ENCODE measurements at regions not wholly inside any gene's neighbourhood (a gene's known extent, or its start where the extent isn't known, plus 50 kb on each side); places are given as distances from the start of the nearest gene placed in this dataset.
"Not testable (repeated sequence)": the region's sequence is repeated elsewhere in the genome, so short reads cannot be mapped to it uniquely, and the experiment has no call there.

DNA sequence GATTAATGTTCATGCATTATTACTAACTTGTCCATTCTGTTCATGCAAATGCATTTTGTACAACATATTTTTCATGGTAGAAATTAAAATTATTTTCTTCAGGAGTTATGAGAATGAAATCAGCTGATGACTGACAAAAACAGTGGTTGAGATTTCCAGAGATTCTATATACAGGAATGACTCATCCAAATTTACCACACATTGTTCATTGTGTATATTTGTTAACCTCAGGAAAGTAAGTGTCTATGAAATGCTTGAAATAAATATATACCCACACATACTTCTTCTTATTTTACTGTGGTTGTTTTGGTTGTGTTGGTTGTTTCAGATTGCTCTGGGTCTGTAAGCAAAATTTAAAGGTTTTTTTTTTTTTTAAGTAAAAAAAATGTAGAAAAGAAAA lies 108.1 kb upstream of the SP8 start:
- Histone ChIP-seq H3K27ac (ENCODE audit: low read depth, low read length) (no peak overlapping the region), H3K4me3 (ENCODE audit: low read depth, low read length) (no peak overlapping the region)
- DNase-seq (ENCODE audit: low read depth in 4 of 6, low spot score in 6 of 6): no peak

DNA sequence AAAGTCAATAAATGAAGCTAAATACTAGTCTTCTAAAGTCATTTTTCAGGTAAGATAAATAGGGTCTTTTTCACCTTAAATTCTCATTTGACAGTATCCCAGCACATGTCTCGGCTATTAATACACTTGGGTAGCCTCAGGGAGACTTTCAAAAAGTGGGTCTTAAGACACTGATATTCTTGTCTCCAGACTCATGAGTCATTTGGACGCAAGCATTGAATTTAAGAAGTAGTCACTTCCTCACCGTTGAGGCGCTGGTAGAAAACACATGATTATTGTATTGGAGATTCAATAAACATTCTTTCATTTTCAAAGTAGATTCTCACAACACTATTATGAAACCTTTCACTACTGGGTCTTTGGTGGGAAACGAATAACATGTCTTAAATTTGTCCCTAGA lies 108.9 kb upstream of the SP8 start:
- H3K4me3 ChIP-seq (ENCODE audit: low read depth, low read length): no peak overlapping the region
- H3K27ac ChIP-seq (ENCODE audit: low read depth, low read length): no peak overlapping the region
- H3K36me3 ChIP-seq (ENCODE audit: control insufficient read depth, insufficient read depth, low read length): no peaks in the 10 kb centered on the region
- no peaks in the 10 kb centered on the region for H3K27me3 ChIP-seq (ENCODE audit: control insufficient read depth, insufficient read depth, low read length)
- no peak for DNase-seq (ENCODE audit: low read depth in 4 of 6, low spot score in 6 of 6)
- H3K4me1 ChIP-seq (ENCODE audit: control insufficient read depth, insufficient read depth, low read length): no peaks in the 10 kb centered on the region
- WGBS (ENCODE audit: insufficient coverage): 60% methylated on average over 1 of the region's 5 CpGs
- H3K9me3 ChIP-seq (ENCODE audit: control insufficient read depth, insufficient read depth, low read length): no peaks in the 10 kb centered on the region

More for the DNA sequence above, 108.1 kb upstream of the SP8 start:
- H3K9me3 ChIP-seq (ENCODE audit: control insufficient read depth, insufficient read depth, low read length): no peaks in the 10 kb centered on the region
- no peaks in the 10 kb centered on the region for H3K27me3 ChIP-seq (ENCODE audit: control insufficient read depth, insufficient read depth, low read length)
- H3K4me1 ChIP-seq (ENCODE audit: control insufficient read depth, insufficient read depth, low read length): no peaks in the 10 kb centered on the region
- H3K36me3 ChIP-seq (ENCODE audit: control insufficient read depth, insufficient read depth, low read length): no peaks in the 10 kb centered on the region

GRCh38 chr7:20896996-20897395 lies 110.3 kb upstream of the SP8 start:
- H3K36me3 ChIP-seq (ENCODE audit: control insufficient read depth, insufficient read depth, low read length): no peaks in the 10 kb centered on the region
- WGBS (ENCODE audit: insufficient coverage): no CpG with 5 or more reads among the region's 2 CpGs
- DNase-seq (ENCODE audit: low read depth in 4 of 6, low spot score in 6 of 6): peak in 1 of 6 donors; percentile 51

GRCh38 chr7:20906801-20907453 lies 120.2 kb upstream of the SP8 start:
- H3K4me3 ChIP-seq (ENCODE audit: low read depth, low read length): no peak overlapping the region
- DNase-seq (ENCODE audit: low read depth in 4 of 6, low spot score in 6 of 6): no peak
- 57% methylated on average over 2 of the region's 3 CpGs for WGBS (ENCODE audit: insufficient coverage)

More at GRCh38 chr7:20896996-20897395, 110.3 kb upstream of the SP8 start:
- Histone ChIP-seq H3K4me3 (ENCODE audit: low read depth, low read length) (no peak overlapping the region), H3K9me3 (ENCODE audit: control insufficient read depth, insufficient read depth, low read length) (no peaks in the 10 kb centered on the region), H3K4me1 (ENCODE audit: control insufficient read depth, insufficient read depth, low read length) (no peaks in the 10 kb centered on the region), H3K27me3 (ENCODE audit: control insufficient read depth, insufficient read depth, low read length) (no peaks in the 10 kb centered on the region), H3K27ac (ENCODE audit: low read depth, low read length) (no peak overlapping the region)

GRCh38 chr7:20911081-20911480 lies 124.4 kb upstream of the SP8 start:
- H3K27me3 ChIP-seq (ENCODE audit: control insufficient read depth, insufficient read depth, low read length): no peaks in the 10 kb centered on the region
- no CpG with 5 or more reads among the region's 4 CpGs for WGBS (ENCODE audit: insufficient coverage)
- no peak overlapping the region for H3K4me3 ChIP-seq (ENCODE audit: low read depth, low read length)

More at GRCh38 chr7:20906801-20907453, 120.2 kb upstream of the SP8 start:
- no peaks in the 10 kb centered on the region for H3K9me3 ChIP-seq (ENCODE audit: control insufficient read depth, insufficient read depth, low read length)
- no peaks in the 10 kb centered on the region for H3K4me1 ChIP-seq (ENCODE audit: control insufficient read depth, insufficient read depth, low read length)
- no peak overlapping the region for H3K27ac ChIP-seq (ENCODE audit: low read depth, low read length)
- no peaks in the 10 kb centered on the region for H3K36me3 ChIP-seq (ENCODE audit: control insufficient read depth, insufficient read depth, low read length)
- no peaks in the 10 kb centered on the region for H3K27me3 ChIP-seq (ENCODE audit: control insufficient read depth, insufficient read depth, low read length)

DNA sequence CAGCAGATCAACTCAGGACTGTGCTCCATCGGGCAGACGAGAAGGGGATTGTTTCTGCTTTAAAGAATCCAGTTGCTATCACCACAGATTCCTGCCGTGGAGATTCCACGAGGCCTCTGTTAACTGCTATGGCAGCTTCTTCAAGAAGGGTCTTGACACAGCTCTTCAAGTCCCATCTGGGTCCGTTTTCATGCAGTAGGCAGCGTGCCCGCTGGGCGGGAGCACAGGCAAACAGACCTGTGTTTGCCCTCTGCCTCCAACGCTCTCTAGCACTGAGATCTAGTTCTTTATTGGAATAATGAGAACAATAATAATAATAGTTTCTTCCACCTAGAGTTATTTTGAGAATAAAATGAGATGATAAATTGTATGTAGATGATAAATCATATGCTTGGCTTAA lies 127.2 kb upstream of the SP8 start:
- Histone ChIP-seq H3K36me3 (ENCODE audit: control insufficient read depth, insufficient read depth, low read length) (no peaks in the 10 kb centered on the region), H3K27me3 (ENCODE audit: control insufficient read depth, insufficient read depth, low read length) (no peaks in the 10 kb centered on the region), H3K27ac (ENCODE audit: low read depth, low read length) (no peak overlapping the region), H3K4me1 (ENCODE audit: control insufficient read depth, insufficient read depth, low read length) (no peaks in the 10 kb centered on the region), H3K9me3 (ENCODE audit: control insufficient read depth, insufficient read depth, low read length) (no peaks in the 10 kb centered on the region), H3K4me3 (ENCODE audit: low read depth, low read length) (no peak overlapping the region)
- WGBS (ENCODE audit: insufficient coverage): 74% methylated on average over 8 of the region's 9 CpGs
- no peak for DNase-seq (ENCODE audit: low read depth in 4 of 6, low spot score in 6 of 6)

More at GRCh38 chr7:20911081-20911480, 124.4 kb upstream of the SP8 start:
- H3K36me3 ChIP-seq (ENCODE audit: control insufficient read depth, insufficient read depth, low read length): no peaks in the 10 kb centered on the region
- H3K27ac ChIP-seq (ENCODE audit: low read depth, low read length): no peak overlapping the region
- no peak for DNase-seq (ENCODE audit: low read depth in 4 of 6, low spot score in 6 of 6)
- H3K9me3 ChIP-seq (ENCODE audit: control insufficient read depth, insufficient read depth, low read length): no peaks in the 10 kb centered on the region
- no peaks in the 10 kb centered on the region for H3K4me1 ChIP-seq (ENCODE audit: control insufficient read depth, insufficient read depth, low read length)

- Histone ChIP-seq H3K27ac (ENCODE audit: low read depth, low read length) (no peak overlapping the region), H3K36me3 (ENCODE audit: control insufficient read depth, insufficient read depth, low read length) (no peaks in the 10 kb centered on the region), H3K9me3 (ENCODE audit: control insufficient read depth, insufficient read depth, low read length) (no peaks in the 10 kb centered on the region), H3K4me3 (ENCODE audit: low read depth, low read length) (no peak overlapping the region), H3K27me3 (ENCODE audit: control insufficient read depth, insufficient read depth, low read length) (no peaks in the 10 kb centered on the region), H3K4me1 (ENCODE audit: control insufficient read depth, insufficient read depth, low read length) (no peaks in the 10 kb centered on the region)
- DNase-seq (ENCODE audit: low read depth in 4 of 6, low spot score in 6 of 6): no peak
- no CpG with 5 or more reads among the region's 1 CpG for WGBS (ENCODE audit: insufficient coverage)
These were observed 129.6 kb upstream of the SP8 start for GRCh38 chr7:20916311-20916710.

DNA sequence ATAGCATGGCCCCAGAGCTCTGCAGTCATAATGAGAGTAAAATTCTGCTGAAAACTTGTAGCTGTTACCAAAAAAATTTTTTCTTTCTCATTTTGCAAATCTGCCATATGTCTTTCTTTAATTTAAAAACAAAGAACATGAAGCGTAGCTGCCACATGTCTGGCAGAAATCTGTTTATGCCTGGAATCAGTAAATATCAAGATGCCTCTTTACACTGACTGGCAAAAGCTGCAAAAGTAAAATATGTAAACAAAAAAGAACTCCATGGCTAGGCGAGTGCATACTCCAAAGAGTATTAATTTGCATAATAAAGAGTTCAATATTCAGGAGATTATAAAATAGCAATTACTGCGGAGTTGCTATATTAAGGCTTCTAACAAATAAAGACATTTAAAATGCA lies 130.9 kb upstream of the SP8 start:
- Histone ChIP-seq H3K36me3 (ENCODE audit: control insufficient read depth, insufficient read depth, low read length) (no peaks in the 10 kb centered on the region), H3K27ac (ENCODE audit: low read depth, low read length) (no peak overlapping the region), H3K27me3 (ENCODE audit: control insufficient read depth, insufficient read depth, low read length) (no peaks in the 10 kb centered on the region), H3K9me3 (ENCODE audit: control insufficient read depth, insufficient read depth, low read length) (peaks cover 2% of the 10 kb centered on the region), H3K4me1 (ENCODE audit: control insufficient read depth, insufficient read depth, low read length) (no peaks in the 10 kb centered on the region), H3K4me3 (ENCODE audit: low read depth, low read length) (no peak overlapping the region)
- DNase-seq (ENCODE audit: low read depth in 4 of 6, low spot score in 6 of 6): peak in 2 of 6 donors; percentile 12 to 72
- no CpG with 5 or more reads among the region's 3 CpGs for WGBS (ENCODE audit: insufficient coverage)

- Histone ChIP-seq H3K4me1 (ENCODE audit: control insufficient read depth, insufficient read depth, low read length) (no peaks in the 10 kb centered on the region), H3K4me3 (ENCODE audit: low read depth, low read length) (no peak overlapping the region), H3K27ac (ENCODE audit: low read depth, low read length) (no peak overlapping the region), H3K9me3 (ENCODE audit: control insufficient read depth, insufficient read depth, low read length) (peaks cover 2% of the 10 kb centered on the region), H3K36me3 (ENCODE audit: control insufficient read depth, insufficient read depth, low read length) (no peaks in the 10 kb centered on the region), H3K27me3 (ENCODE audit: control insufficient read depth, insufficient read depth, low read length) (no peaks in the 10 kb centered on the region)
- 80% methylated on average over 1 of the region's 4 CpGs for WGBS (ENCODE audit: insufficient coverage)
- no peak for DNase-seq (ENCODE audit: low read depth in 4 of 6, low spot score in 6 of 6)
These were observed 131.5 kb upstream of the SP8 start for GRCh38 chr7:20918156-20918555.

- H3K36me3 ChIP-seq (ENCODE audit: control insufficient read depth, insufficient read depth, low read length); H3K4me1 ChIP-seq (ENCODE audit: control insufficient read depth, insufficient read depth, low read length); DNase-seq (ENCODE audit: low read depth in 4 of 6, low spot score in 6 of 6); H3K9me3 ChIP-seq (ENCODE audit: control insufficient read depth, insufficient read depth, low read length); H3K4me3 ChIP-seq (ENCODE audit: low read depth, low read length); H3K27ac ChIP-seq (ENCODE audit: low read depth, low read length); H3K27me3 ChIP-seq (ENCODE audit: control insufficient read depth, insufficient read depth, low read length): not testable (repeated sequence)
These were observed 140.5 kb upstream of the SP8 start for GRCh38 chr7:20927178-20927577.

Data from spinal cord (tissue), 9 donors.